Vagina (tissue), 2 donors: ENCODE measurements at regions not wholly inside any gene's neighbourhood (a gene's known extent, or its start where the extent isn't known, plus 50 kb on each side); places are given as distances from the start of the nearest gene placed in this dataset.

ENCODE experiments used
- DNase-seq, 2 donors: peaks; one replicate each; pipeline ENCODE4 v3.0.0-alpha.2; 2017; ENCODE audit errors: extremely low spot score in 2 of 2
- H3K27ac ChIP-seq: fragments of 200-600 bp; sonication (generic); one replicate; pipeline ENCODE4 v1.5.1; 2019
- H3K27me3 ChIP-seq: fragments of 200-600 bp; sonication (generic); one replicate; pipeline ENCODE4 v1.5.1; 2019
- H3K36me3 ChIP-seq, 2 donors: fragments of 200-600 bp; sonication (generic); one replicate each; pipeline ENCODE4 v1.5.1; 2017 to 2019
- H3K4me1 ChIP-seq: fragments of 200-600 bp; sonication (generic); one replicate; pipeline ENCODE4 v1.5.1; 2019
- H3K4me3 ChIP-seq, 2 donors: fragments of 200-600 bp; sonication (generic); 1 replicate in 1 of 2; 2 replicates in 1 of 2; pipeline ENCODE4 v1.5.1; 2016 to 2019
- H3K9me3 ChIP-seq: fragments of 200-600 bp; sonication (generic); one replicate; pipeline ENCODE4 v1.5.1; 2019
- CTCF ChIP-seq, 3 experiments: fragments of 450-650 bp in 2 of 3; fragments of 200-600 bp in 1 of 3; sonication (generic) in 1 of 3; IDR thresholded peaks; one replicate each; pipeline ENCODE4 v1.5.1; 2017 to 2019; ENCODE audit warnings: antibody characterized with exemption in 3 of 3, mild to moderate bottlenecking in 2 of 3, moderate library complexity in 2 of 3
- POLR2A ChIP-seq, 2 donors: fragments of 450-650 bp; IDR thresholded peaks; one replicate each; pipeline ENCODE4 v1.6.1; 2017; ENCODE audit warnings: antibody characterized with exemption in 2 of 2, mild to moderate bottlenecking in 2 of 2, moderate library complexity in 2 of 2
- POLR2AphosphoS5 ChIP-seq, 2 donors: sonication (generic); formaldehyde crosslinking; IDR thresholded peaks; one replicate each; pipeline ENCODE4 v1.9.0; 2017; ENCODE audit warnings: antibody characterized with exemption in 2 of 2, mild to moderate bottlenecking in 2 of 2, low read depth in 1 of 2; ENCODE audit not compliant: insufficient read depth in 1 of 2
- intact Hi-C: fragments of 100-400 bp; cut with DNase I; formaldehyde crosslinking; loops from one replicate; pipeline ENCODE4 v1.15.1; 2023

- H3K9me3 ChIP-seq: no peaks in the 10 kb centered on the region
- no peak overlapping the region for H3K27ac ChIP-seq
- DNase-seq: no peak
- no peak overlapping the region for H3K4me3 ChIP-seq
- TF ChIP-seq POLR2A (IDR thresholded peaks at IDR 0.05): no peak
- TF ChIP-seq POLR2AphosphoS5 (IDR thresholded peaks at IDR 0.05; ENCODE audit: insufficient read depth in 1 of 2, low read depth in 1 of 2): no peak
- TF ChIP-seq CTCF (IDR thresholded peaks at IDR 0.05): no peak
- intact Hi-C loops: no loop called here
- H3K36me3 ChIP-seq: no peaks in the 10 kb centered on the region
- no peaks in the 10 kb centered on the region for H3K27me3 ChIP-seq
- H3K4me1 ChIP-seq: no peaks in the 10 kb centered on the region
Measured at GRCh38 chr3:157958457-157958856, 147.8 kb downstream of the SHOX2 start.

GRCh38 chr3:157956850-157957249 lies 149.4 kb downstream of the SHOX2 start:
- Histone ChIP-seq H3K36me3 (no peaks in the 10 kb centered on the region), H3K4me3 (no peak overlapping the region), H3K27me3 (no peaks in the 10 kb centered on the region), H3K9me3 (no peaks in the 10 kb centered on the region), H3K27ac (no peak overlapping the region), H3K4me1 (no peaks in the 10 kb centered on the region)
- DNase-seq: no peak
- TF ChIP-seq CTCF (IDR thresholded peaks at IDR 0.05) (no peak), POLR2A (IDR thresholded peaks at IDR 0.05) (no peak), POLR2AphosphoS5 (IDR thresholded peaks at IDR 0.05; ENCODE audit: insufficient read depth in 1 of 2, low read depth in 1 of 2) (no peak)
- intact Hi-C loops: no loop called here

GRCh38 chr3:157956176-157956575 lies 150.0 kb downstream of the SHOX2 start:
- Histone ChIP-seq H3K36me3 (no peaks in the 10 kb centered on the region), H3K4me3 (no peak overlapping the region), H3K27me3 (no peaks in the 10 kb centered on the region), H3K9me3 (no peaks in the 10 kb centered on the region), H3K27ac (no peak overlapping the region), H3K4me1 (no peaks in the 10 kb centered on the region)
- intact Hi-C loops: no loop called here
- TF ChIP-seq POLR2A (IDR thresholded peaks at IDR 0.05) (no peak), POLR2AphosphoS5 (IDR thresholded peaks at IDR 0.05; ENCODE audit: insufficient read depth in 1 of 2, low read depth in 1 of 2) (no peak), CTCF (IDR thresholded peaks at IDR 0.05) (no peak)
- no peak for DNase-seq

GRCh38 chr3:157953565-157953964 lies 152.7 kb downstream of the SHOX2 start:
- no peak for DNase-seq
- H3K27ac ChIP-seq: no peak overlapping the region
- H3K27me3 ChIP-seq: no peaks in the 10 kb centered on the region
- H3K4me1 ChIP-seq: no peaks in the 10 kb centered on the region
- no peaks in the 10 kb centered on the region for H3K36me3 ChIP-seq
- no peaks in the 10 kb centered on the region for H3K9me3 ChIP-seq
- H3K4me3 ChIP-seq: no peak overlapping the region
- intact Hi-C loops: no loop called here
- no peak for TF ChIP-seq POLR2AphosphoS5 (IDR thresholded peaks at IDR 0.05; ENCODE audit: insufficient read depth in 1 of 2, low read depth in 1 of 2)
- no peak for TF ChIP-seq CTCF (IDR thresholded peaks at IDR 0.05)
- no peak for TF ChIP-seq POLR2A (IDR thresholded peaks at IDR 0.05)

- TF ChIP-seq CTCF (IDR thresholded peaks at IDR 0.05) (no peak), POLR2A (IDR thresholded peaks at IDR 0.05) (no peak), POLR2AphosphoS5 (IDR thresholded peaks at IDR 0.05; ENCODE audit: insufficient read depth in 1 of 2, low read depth in 1 of 2) (no peak)
- Histone ChIP-seq H3K27me3 (no peaks in the 10 kb centered on the region), H3K27ac (no peak overlapping the region), H3K4me3 (no peak overlapping the region), H3K9me3 (no peaks in the 10 kb centered on the region), H3K36me3 (no peaks in the 10 kb centered on the region), H3K4me1 (no peaks in the 10 kb centered on the region)
- no peak for DNase-seq
- intact Hi-C loops: no loop called here
Measured at GRCh38 chr3:157948605-157949383, 157.4 kb downstream of the SHOX2 start.
